SK-N-MC (cell line): ENCODE measurements at regions not wholly inside any gene's neighbourhood (a gene's known extent, or its start where the extent isn't known, plus 50 kb on each side); places are given as distances from the start of the nearest gene placed in this dataset.

Source experiments
- EZH2 ChIP-seq: fragments of 200-600 bp; sonication (generic); IDR thresholded peaks from one replicate; pipeline ENCODE4 v1.6.1; 2017; ENCODE audit warnings: antibody characterized with exemption
- POLR2AphosphoS5 ChIP-seq: IDR thresholded peaks from 2 replicates; pipeline ENCODE4 v1.6.1; 2012; ENCODE audit warnings: mild to moderate bottlenecking, low read depth, low read length, borderline replicate concordance

DNA sequence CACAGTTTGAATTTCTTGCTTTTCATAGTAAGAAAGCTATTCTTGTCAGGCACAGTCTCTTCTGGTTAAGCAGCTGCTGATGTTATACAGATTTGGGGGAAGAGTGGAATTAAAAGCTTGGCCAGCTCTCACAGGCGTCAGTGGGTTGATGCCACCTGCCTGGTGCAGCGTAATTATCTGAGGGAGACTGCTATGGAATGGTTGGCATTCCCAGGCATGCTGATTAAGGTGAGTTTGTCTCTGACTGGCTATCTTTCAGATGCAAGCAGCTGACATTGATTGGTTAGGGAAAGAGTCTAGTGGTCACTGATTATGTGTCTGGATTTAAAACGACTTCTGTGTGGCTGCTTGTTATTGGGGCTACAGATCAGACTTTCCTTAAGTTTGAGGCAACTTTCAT, 948.4 kb downstream of the UQCRFS1 start:
- TF ChIP-seq POLR2AphosphoS5, result no peak
- TF ChIP-seq EZH2, result no peak
